Fibroblast of peridontal ligament (primary cell): ENCODE measurements at regions not wholly inside any gene's neighbourhood (a gene's known extent, or its start where the extent isn't known, plus 50 kb on each side); places are given as distances from the start of the nearest gene placed in this dataset.
"Not testable (repeated sequence)": the region's sequence is repeated elsewhere in the genome, so short reads cannot be mapped to it uniquely, and the experiment has no call there.

Source experiments
- DNase-seq: peaks from one replicate; pipeline ENCODE4 v3.0.0-alpha.2; 2010; ENCODE audit errors: extremely low read depth

DNA sequence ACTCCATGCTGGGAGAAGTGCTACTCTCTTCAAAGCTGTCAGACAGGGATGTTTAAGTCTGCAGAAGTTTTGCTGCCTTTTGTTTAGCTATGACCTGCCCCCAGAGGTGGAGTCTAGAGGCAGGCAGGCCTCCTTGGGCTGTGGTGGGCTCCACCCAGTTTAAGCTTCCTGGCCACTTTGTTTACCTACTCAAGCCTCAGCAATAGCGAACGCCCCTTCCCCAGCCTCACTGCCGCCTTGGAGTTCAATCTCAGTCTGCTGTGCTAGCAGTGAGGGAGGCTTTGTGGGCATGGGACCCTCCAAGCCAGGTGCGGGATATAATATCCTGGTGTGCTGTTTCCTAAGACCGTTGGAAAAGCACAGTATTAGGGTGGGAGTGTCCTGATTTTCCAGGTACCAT, 715.9 kb downstream of the IPMK start:
- not testable (repeated sequence) for DNase-seq

DNA sequence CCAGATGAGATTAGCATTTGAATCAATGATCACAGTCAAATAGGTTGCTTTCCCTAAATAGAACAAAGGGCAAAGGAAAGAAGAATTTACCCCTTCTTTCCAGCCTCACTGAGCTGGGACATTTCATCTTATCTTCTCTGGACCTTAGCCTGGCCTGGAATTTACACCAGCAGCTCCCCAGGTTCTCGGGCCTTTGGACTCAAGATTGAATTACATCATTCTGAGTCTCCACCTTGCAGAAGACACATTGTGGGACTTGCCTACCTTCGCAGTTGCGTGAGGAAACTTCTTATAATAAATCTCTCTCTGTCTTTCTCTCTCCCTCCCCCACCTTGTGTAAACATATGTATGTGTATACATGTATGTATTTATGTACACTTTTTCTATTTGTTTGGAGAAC, 732.4 kb downstream of the IPMK start:
- DNase-seq, result no peak

DNA sequence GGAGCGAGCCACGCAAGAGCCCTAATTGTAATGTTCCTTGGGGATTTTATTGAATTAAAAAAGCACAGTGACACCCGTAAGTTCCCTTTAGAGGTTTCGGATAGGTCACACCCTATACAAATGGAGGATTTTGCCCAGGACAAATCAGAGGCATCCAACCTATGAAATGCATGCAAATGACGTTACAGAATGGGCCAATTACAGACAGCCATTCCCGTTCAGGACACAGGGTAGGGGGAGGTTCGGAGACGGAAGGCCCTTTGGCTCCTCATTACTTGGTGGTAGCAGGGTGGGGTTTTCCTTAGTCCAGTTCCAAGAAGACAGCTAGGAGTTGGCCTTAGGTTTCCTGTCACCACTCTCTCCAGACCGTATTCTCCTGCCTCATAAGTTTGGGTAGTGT, 754.1 kb downstream of the IPMK start:
- DNase-seq, result no peak

DNA sequence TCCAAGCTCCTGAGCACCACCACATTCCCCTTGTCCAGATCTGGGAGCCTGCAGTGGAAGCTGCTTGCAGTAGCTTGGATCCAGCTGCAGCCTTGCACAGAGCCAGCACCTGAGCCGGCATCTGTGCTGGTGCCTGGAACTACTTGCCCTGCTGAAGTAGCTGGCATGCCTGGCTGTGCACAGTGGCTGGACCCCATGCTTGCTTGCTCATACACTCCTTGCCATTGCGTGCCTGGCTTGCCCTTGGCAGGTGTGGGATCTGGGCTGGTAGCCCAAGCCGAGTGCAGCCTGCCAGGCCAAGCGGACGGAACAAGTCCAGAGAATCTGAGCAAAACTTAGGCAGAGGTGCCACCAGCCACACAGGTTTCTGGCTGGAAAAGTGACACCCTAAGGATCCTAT, 759.9 kb downstream of the IPMK start:
- DNase-seq, result no peak

DNA sequence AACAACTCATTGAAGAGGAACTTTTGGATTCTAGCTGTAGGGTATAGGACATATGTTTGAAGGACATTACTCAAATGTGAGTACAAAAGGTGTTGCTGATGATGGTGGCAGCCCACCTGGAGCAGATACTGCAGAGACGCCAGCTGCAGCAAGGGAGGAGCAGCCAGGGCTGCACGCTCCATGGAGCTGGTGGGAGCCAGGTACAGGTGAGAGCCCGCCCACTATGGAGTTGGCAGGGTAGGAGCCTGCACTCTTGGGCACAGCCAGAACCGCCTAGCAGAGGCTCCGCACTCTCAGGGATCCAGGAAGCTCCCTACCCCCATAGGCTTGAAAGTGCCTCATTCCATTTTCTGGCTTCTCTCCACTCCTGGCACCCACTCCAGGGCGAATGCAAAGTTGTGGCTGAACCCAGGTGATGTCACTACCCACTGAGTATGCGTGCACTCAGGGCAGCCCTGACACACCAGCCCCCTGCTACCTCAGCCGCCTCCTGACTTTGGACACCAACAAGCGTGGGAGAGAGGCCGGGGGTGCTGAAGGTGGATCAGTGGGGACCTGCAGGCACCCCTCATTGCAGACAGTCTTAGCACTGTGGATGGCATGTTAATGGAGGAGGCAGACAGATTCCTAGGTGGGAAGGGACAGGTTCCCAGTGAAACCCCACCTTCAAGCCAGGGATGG, 761.1 kb downstream of the IPMK start:
- no peak for DNase-seq

DNA sequence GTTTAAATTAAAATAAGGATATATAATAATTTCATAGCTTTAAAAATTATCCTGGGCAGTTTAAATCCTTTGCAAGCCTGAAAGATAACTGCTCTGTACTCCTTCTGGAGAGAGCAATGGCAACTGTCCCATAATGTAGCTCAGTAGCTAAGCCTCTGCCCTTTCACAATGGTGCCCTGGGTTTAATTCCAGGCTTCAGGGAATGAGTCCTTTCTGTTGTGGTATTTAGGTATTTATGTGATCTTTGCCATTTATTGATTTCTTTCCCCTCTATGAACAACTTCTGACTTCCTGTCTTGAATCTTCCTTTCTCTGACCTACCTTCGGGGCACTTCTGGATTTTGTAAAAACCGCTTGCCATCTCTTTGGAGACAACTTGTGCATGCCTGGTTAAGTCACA, 773.2 kb downstream of the IPMK start:
- no peak for DNase-seq

DNA sequence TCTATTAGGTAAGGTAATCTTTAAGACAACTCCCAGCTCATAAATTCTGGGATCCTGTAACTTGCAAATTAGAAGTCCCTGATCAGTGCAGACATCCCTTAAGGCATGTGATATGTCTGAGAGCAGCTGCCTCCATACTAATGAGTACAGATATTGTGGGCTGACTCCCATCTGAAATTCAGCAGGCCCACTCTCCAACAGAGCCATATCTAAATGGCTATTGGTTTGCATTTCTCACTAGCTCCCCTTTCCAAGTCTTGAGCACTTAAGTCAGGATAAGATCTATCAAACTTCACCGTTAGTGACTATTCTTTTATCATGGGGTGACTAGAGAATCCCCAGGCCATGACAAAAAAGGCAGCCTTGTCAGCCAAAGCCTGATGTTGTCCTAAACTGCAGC, 785.4 kb downstream of the IPMK start:
- no peak for DNase-seq

DNA sequence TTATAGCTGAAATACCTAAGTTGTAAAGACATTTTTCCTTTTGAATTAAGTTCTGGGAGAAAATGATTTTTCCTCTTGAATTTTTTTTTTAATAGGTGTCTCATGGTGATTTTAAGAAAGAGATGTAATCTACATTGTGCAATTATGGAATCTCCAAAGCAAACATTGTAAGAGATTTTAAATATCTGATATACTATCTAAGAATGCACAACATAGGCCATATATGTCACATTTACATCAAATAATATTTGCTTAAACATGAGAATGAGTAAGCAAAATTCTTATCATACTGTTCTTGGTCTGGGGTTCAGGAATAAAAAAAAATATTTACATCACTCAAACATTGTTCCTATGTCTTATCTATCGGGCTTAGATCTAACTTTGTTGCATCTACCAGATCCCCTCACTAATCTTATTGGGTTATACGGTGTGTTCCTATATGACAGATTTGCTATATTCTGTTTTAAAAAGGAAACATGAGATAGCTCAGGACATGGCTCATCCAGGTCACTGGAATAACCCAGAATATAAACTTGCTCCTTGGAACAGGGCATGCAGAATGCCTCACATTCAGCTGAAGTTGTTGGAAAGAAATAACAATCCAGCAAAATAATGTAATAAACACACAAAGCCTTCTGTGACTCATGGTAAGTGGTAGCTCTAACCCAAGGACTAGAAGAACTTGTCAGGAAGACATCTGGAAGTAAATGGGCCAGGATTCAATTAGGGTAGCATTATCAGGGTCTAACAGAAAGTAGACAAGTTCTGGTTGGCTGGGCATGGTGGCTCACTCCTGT, 794.7 kb downstream of the IPMK start:
- DNase-seq, result no peak

DNA sequence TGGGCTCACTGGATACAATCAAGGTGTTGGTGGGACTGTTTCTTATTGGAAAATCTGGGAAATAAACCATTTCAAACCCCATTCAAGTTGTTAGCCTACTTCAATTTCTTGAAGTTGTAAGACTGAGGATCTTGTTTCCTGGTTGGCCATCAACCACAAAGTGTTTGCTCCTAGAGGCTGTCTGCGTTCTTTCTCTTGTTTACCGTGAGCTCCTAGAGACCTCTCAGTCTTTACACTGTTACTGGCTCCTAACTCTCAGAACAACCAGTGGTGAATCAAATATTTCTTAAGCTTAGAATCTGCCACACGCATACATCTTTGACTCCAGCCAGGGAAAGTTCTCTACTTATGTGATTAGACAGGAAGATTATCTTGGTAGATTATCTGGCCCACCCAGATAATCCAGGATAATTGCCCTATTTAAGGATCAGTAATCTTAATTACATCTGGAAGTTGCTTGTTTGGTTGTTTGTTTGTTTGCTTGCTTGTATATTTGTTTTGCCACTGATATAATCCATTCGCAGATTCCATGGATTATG, 798.7 kb downstream of the IPMK start:
- no peak for DNase-seq

DNA sequence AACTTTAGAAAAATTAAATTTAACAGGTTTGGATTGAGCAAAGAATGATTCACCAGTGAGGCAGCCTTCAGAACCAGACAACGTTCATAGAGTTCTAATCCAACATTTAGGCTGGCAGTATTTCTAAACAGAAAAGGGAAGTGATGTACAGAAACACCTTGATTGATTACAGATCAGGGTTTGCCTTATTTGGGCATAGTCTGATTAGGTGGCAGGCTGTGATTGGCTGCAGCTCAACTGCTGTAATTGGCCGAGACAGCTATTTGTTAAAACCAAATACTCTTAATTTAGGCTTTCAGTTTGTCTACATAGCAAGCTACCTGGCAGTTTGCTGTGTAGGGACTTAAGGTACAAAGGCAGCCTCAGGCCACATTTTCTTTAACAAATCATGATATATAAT, 802.5 kb downstream of the IPMK start:
- no peak for DNase-seq

DNA sequence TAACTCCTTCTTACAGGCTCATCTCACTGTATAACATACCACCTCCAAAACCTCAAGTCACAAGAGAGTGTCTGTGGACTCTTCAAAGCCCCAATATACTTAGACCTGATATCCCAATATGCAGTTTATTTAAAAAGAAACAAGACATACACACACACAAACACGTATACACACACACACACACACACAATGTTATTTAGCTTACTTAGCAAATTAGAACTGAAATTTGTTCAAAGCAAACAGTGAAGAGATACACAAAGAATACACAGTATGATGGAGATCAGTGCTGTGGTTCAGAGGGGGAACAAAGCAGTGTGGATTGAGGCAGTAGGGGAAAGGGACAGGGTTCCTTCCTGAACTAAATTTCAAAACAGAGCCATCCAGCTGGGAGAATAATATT, 807.2 kb downstream of the IPMK start:
- no peak for DNase-seq

DNA sequence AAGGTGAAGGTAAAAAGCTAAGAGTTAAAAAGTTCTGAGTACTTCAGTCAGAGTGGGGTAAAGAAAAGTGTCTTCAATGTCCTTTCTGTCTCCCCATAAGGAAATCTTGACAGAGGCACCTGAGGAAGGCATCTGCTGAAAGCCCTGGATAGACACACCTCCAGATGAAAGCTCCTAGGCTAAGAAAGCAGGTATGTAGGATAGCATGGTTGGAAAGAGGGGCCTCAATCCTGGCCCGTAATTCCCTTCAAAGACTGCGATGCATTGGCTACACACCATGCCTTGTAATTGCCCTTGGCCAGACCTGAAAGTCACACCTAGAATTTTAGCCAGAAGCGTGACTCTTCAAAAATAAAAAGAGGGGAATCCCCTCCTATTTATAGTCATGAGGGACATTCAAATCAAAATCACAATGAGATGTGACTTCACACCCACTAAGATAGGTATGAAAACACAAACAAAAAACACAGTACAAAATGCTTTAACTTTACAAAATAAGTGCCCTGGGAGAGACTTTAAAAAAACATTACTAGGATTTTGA, 809.7 kb downstream of the IPMK start:
- no peak for DNase-seq

DNA sequence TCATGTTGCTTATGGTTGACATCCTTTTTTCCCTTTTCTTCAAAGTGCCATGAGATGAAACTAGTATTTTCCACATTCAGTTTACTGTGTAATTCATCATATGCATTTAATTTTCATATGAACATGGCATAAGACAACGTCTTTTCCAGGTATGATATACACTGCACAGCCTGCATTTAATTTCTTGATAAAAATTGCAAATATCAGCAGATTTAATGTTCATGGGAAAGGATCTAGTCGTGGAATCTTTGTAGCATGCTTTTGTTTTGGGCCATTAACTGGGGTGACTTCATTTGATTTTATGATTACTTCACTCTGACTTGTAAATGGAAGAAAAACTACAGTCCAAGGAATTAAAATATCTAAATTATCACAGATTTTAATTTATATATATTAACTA, 837.3 kb downstream of the IPMK start:
- DNase-seq, result no peak

DNA sequence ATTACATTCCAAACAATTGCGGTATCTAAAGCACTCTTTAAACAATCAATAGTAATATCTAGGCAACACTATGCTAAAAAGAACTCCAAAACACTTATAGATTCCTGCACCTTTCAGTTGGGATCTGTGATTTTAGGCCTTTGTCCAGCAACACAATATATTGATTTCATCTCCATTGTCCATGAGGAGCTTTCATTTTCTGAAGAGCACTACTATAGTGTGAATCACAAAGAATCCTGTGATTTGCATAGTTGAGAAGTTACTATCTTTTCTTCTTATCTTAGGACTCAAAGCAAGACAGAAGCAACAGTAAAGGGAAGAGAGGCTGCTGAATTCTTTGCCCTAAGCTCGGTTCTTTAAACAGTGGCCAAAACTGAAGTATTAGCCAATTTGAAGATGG, 846.8 kb downstream of the IPMK start:
- DNase-seq, result no peak

DNA sequence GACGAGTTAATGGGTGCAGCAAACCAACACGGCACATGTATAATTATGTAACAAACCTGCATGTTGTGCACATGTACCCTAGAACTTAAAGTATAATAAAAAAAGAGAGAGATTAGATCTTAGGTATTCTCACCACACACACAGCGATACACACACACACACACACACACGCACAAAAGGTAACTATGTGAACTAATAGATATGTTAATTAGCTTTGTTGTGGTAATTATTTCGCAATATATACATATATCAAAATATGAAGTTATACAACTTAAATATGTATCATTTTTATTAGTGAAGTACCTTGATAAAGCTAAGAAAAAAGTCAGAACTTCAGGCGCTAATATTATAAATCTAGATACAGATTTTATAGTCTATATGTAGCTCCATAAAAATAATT, 849.2 kb downstream of the IPMK start:
- no peak for DNase-seq

DNA sequence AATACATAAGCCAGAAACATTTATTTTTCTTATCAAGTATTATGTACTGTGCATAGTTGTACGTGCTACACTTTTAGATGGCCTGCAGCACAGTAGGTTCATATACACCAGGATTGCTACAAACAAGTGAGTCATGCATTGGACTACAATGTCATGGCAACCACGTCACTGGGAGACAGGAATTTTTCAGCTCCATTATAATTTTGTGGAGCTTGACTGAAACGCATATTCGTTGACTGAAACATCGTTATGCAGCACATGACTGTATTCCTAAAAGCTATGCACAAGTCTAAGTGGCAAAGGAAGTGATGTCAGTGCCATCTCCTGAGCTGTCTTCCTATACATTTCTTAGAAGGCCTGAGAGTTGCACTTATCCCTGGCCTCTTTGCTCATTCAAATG, 871.8 kb downstream of the IPMK start:
- no peak for DNase-seq

DNA sequence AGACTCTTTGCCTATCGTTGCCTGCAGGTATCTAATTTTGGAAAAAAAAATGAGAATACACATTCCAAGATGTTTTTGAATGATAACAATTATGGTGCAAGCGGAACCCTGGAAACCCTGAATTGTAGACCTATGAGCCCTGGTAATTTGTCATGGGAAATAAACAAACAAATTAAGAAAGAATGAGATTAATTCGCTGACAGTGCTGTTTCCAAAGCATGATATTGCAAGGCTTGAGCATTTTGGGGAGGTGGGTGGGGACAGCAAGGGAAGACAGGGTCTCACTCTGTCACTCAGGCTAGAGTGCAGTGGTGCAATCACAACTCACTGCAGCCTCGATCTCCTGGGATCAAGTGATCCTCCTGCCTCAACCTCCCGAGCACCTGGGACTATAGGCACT, 900.3 kb downstream of the IPMK start:
- DNase-seq, result no peak

DNA sequence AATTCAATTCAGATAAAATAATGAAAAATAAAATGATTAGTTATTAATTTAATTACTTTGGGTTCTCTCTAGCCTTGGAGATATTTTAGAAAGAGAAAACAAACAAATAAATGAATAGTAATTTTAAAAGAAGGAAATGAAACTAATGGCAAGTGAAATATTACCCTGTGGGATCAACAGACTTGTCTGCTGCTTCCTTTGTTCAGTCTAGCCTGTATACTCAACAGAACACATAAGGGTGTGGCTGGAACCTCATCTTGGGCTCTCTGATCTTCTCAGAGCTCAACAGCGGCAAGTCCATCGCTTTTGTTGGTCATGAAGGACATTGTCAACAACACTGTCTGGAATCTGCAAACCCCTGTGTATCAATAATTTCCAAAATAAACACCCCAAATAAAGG, 904.9 kb downstream of the IPMK start:
- DNase-seq, result no peak

DNA sequence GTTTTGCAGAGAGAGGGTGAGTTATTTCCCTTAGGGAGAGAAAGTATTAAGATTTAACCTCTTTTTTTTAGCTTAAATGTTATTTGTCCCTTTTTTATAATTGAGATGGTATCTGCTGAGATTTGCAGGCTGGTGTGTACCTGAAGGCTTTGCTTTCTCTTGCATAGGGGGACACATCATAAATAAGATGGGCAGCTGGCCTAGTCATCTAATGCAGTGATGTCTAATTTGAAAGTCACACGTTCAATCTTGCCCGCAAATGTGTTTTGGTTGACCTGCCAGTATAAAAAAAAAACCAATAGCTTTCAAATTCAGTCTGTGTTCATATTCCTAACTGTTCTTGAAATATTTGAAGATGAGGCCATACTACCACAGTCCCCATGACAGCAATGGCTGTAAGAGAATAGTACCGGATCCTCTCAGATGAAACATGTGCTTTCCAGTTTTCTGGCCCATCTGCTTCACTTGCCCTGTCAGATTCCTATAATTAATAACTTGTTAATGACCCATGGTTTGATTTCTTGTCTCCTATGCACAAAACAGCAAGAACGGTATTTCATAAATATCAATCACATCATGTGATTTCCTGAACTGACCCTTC, 914.2 kb downstream of the IPMK start:
- no peak for DNase-seq

DNA sequence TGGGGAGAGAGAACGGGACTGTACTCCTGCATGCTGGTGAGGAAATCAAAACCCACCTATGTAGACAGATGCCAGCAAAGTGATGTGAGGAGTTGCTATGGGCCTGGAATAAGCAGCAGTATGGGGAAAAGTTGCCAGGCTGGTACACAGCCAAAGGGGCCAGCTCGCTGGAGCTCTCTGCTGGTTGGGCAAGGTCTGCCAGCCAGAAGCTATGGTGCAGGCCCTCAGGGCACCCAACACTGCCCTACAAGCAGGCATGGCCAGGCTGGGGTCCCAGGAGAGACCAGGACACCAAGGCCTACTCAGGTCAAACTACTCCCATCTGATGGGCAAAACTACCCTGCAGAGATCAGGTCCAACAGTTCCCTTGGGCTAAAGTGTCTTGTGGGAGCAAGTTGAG, 916.6 kb downstream of the IPMK start:
- DNase-seq, result no peak

DNA sequence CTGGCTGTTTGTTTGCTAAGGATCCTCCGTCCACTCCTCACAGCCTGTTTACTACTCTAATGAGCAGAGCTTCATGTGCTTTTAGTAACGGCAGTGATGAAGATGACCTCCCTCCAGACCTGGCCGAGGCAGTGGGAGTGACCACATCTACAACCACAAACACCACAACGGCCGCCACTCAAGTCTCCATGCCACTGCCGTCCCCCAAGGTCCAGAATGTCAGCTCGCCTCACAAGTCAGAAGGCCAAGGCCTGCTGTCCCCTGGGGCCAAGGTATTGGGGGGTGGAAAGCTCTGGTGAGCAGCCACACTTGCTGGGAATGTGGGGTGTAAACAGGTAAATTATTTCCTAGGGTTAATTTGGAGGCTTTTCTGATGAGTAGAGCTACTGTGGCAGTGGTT, 926.4 kb downstream of the IPMK start:
- DNase-seq, result no peak

DNA sequence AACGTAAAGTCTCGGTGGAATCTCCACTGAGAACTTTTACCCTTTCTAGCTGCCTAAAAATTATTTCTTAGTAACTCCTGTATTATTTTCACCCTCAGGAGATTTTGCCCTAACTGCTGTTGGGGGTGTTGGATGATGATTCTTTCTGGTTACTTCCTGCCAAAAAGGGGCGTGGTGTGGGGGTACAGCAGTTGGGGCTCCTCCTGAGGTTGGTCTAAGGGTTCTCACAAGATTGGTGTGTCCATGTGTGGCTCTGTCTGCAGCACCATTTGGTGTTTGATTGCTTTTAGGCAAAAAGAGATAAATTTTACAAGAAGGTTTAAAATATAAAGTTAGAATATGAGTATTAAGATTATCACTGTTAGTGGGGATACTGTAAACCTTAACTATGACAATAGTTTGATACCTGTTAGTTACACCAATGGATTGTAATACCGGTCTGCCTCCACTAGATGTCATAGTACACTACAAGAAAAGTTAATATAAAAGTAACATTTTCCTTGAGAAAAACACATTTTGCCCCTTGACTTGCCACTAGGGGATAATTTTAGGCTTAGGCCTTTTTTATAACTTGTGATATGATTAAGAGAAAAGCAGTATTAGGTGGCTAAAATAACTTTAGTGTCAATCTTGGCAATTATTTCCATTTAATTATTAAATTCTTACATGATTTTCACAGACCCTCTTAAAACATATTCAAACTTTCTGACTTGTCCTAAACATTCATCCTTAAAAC, 928.7 kb downstream of the IPMK start:
- peak; percentile 58 for DNase-seq
